Neural progenitor cell (in vitro differentiated cells): ENCODE measurements at regions not wholly inside any gene's neighbourhood (a gene's known extent, or its start where the extent isn't known, plus 50 kb on each side); places are given as distances from the start of the nearest gene placed in this dataset.

Source experiments
- CTCF ChIP-seq: fragments of 200-600 bp; sonication (generic); IDR thresholded peaks from 2 replicates; pipeline ENCODE4 v1.5.1; 2017; ENCODE audit warnings: antibody characterized with exemption, mild to moderate bottlenecking
- EZH2 ChIP-seq: fragments of 200-600 bp; sonication (generic); IDR thresholded peaks from 2 replicates; pipeline ENCODE4 v1.6.1; 2017; ENCODE audit warnings: antibody characterized with exemption, mild to moderate bottlenecking, moderate library complexity
- EZH2phosphoT487 ChIP-seq: fragments of 200-600 bp; sonication (generic); IDR thresholded peaks from 2 replicates; pipeline ENCODE4 v1.6.1; 2017; ENCODE audit warnings: antibody characterized with exemption

DNA sequence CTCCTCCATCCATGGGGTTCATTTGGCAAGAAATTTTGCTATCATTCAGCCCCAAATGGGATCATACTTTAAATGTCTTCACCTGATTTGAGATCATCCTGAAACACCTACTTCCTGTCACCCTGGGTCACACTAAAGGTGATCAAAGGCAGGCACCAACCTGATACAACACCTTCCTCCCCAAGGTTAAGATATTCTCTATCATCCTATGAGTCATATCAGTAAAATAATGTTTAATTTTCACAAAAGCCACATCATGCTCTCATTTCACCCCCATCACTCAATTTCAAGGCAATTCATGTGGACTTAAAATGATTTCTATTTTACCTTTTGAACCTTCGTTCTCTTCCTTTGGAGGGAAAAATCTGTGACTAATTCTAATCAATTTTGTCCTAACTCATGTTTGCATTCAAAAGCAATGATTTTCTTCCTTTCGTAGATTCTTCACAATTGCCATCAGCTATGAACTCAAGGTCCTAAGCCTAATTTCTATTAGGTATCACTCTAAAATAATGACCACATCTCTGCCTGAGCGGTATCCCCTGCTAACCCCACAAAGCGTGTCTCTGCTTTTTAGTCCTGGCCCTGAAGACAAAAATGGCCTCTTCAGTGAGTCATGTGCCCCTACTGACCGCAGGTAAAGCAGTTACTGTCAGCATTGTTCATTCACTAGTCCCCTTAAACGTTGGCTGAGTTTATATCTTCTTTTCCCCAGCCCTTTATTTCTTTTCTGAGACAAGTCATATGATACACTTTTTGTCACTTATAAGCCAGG is 139.0 kb downstream of the SPRY2 start:
- TF ChIP-seq EZH2phosphoT487 (no peak), CTCF (no peak), EZH2 (no peak)
